Cardiac fibroblast (primary cell): ENCODE measurements at regions not wholly inside any gene's neighbourhood (a gene's known extent, or its start where the extent isn't known, plus 50 kb on each side); places are given as distances from the start of the nearest gene placed in this dataset.
"Not testable (repeated sequence)": the region's sequence is repeated elsewhere in the genome, so short reads cannot be mapped to it uniquely, and the experiment has no call there.

ENCODE experiments used
- DNase-seq, 2 donors: peaks; one replicate each; pipeline versions ENCODE4 v3.0.0 to v3.0.0-alpha.2; 2010; ENCODE audit warnings: low read depth in 2 of 2
- H3K4me3 ChIP-seq, 2 donors: replicated peaks in 1 of 2; 1 replicate in 1 of 2; 2 replicates in 1 of 2; pipeline ENCODE4 v1.5.1; 2011; ENCODE audit warnings: low read depth in 2 of 2, low read length in 2 of 2, mild to moderate bottlenecking in 2 of 2, moderate library complexity in 1 of 2
- CTCF ChIP-seq: IDR thresholded peaks from one replicate; pipeline ENCODE4 v1.5.1; 2011; ENCODE audit warnings: low read depth, mild to moderate bottlenecking, low read length, inconsistent platforms

- no peak for DNase-seq
- no peak overlapping the region for H3K4me3 ChIP-seq
- no peak for TF ChIP-seq CTCF
Observed at GRCh38 chr13:86909318-86909717, 761.9 kb upstream of the SLITRK5 start.

- no peak overlapping the region for H3K4me3 ChIP-seq
- no peak for TF ChIP-seq CTCF
- no peak for DNase-seq
Observed at GRCh38 chr13:86914757-86915156, 756.4 kb upstream of the SLITRK5 start.

- not testable (repeated sequence) for H3K4me3 ChIP-seq, DNase-seq
Observed at GRCh38 chr13:86917438-86917837, 753.7 kb upstream of the SLITRK5 start.

GRCh38 chr13:86918682-86919081, 752.5 kb upstream of the SLITRK5 start:
- no peak for DNase-seq
- no peak overlapping the region for H3K4me3 ChIP-seq
- TF ChIP-seq CTCF: no peak

GRCh38 chr13:86920961-86921360, 750.2 kb upstream of the SLITRK5 start:
- no peak for TF ChIP-seq CTCF
- DNase-seq: no peak
- no peak overlapping the region for H3K4me3 ChIP-seq

GRCh38 chr13:86922936-86923335, 748.2 kb upstream of the SLITRK5 start:
- H3K4me3 ChIP-seq: no peak overlapping the region
- DNase-seq: no peak
- TF ChIP-seq CTCF: no peak

GRCh38 chr13:86926916-86927315, 744.3 kb upstream of the SLITRK5 start:
- DNase-seq, H3K4me3 ChIP-seq: not testable (repeated sequence)

- no peak for TF ChIP-seq CTCF
- DNase-seq: no peak
- no peak overlapping the region for H3K4me3 ChIP-seq
Observed at GRCh38 chr13:86932776-86933334, 738.3 kb upstream of the SLITRK5 start.
